ENCODE measurements at regions not wholly inside any gene's neighbourhood (a gene's known extent, or its start where the extent isn't known, plus 50 kb on each side); places are given as distances from the start of the nearest gene placed in this dataset.

GRCh38 chr4:71181332-71181731 is 157.5 kb upstream of the SLC4A4 start:
- DNase-seq (ENCODE audit: low read depth), result no peak
- no peak overlapping the region for H3K4me3 ChIP-seq (ENCODE audit: low read depth, low read length)
- no peak for TF ChIP-seq CTCF (IDR thresholded peaks at IDR 0.05; ENCODE audit: insufficient read depth, low read depth, low read length, missing control alignments)

GRCh38 chr4:71184195-71184781 is 154.5 kb upstream of the SLC4A4 start:
- H3K4me3 ChIP-seq (ENCODE audit: low read depth, low read length), result no peak overlapping the region
- peak; percentile 65 for DNase-seq (ENCODE audit: low read depth)
- peak; percentile 67 for TF ChIP-seq CTCF (IDR thresholded peaks at IDR 0.05; ENCODE audit: insufficient read depth, low read depth, low read length, missing control alignments)

- no peak for TF ChIP-seq CTCF (IDR thresholded peaks at IDR 0.05; ENCODE audit: insufficient read depth, low read depth, low read length, missing control alignments)
- no peak overlapping the region for H3K4me3 ChIP-seq (ENCODE audit: low read depth, low read length)
- DNase-seq (ENCODE audit: low read depth), result no peak
These were observed 153.8 kb upstream of the SLC4A4 start for GRCh38 chr4:71185037-71185436.

GRCh38 chr4:71186257-71186565 is 152.6 kb upstream of the SLC4A4 start:
- no peak for DNase-seq (ENCODE audit: low read depth)
- no peak for TF ChIP-seq CTCF (IDR thresholded peaks at IDR 0.05; ENCODE audit: insufficient read depth, low read depth, low read length, missing control alignments)
- no peak overlapping the region for H3K4me3 ChIP-seq (ENCODE audit: low read depth, low read length)

GRCh38 chr4:71186566-71187403 is 152.0 kb upstream of the SLC4A4 start:
- peak overlapping the region; percentile 40 for H3K4me3 ChIP-seq (ENCODE audit: low read depth, low read length)
- no peak for TF ChIP-seq CTCF (IDR thresholded peaks at IDR 0.05; ENCODE audit: insufficient read depth, low read depth, low read length, missing control alignments)
- no peak for DNase-seq (ENCODE audit: low read depth)

GRCh38 chr4:71187404-71188155 is 151.2 kb upstream of the SLC4A4 start:
- no peak for DNase-seq (ENCODE audit: low read depth)
- no peak overlapping the region; the same call in 1 of the 2 replicates for H3K4me3 ChIP-seq (ENCODE audit: low read depth, low read length)
- no peak for TF ChIP-seq CTCF (IDR thresholded peaks at IDR 0.05; ENCODE audit: insufficient read depth, low read depth, low read length, missing control alignments)
